ENCODE measurements at regions not wholly inside any gene's neighbourhood (a gene's known extent, or its start where the extent isn't known, plus 50 kb on each side); places are given as distances from the start of the nearest gene placed in this dataset.
A peak's percentile ranks its signal among the peaks of the same experiment; 100 is the strongest.

GRCh38 chr3:153601374-153601853, 439.4 kb downstream of the RAP2B start:
- peak overlapping the region; percentile 69 for H3K27ac ChIP-seq (ENCODE audit: insufficient read depth, low read depth, low read length)
- H3K27me3 ChIP-seq (ENCODE audit: control insufficient read depth in 2 of 2, insufficient read depth in 2 of 2, low read length in 2 of 2): no peaks in the 10 kb centered on the region
- H3K36me3 ChIP-seq (ENCODE audit: control insufficient read depth in 2 of 2, extremely low read depth in 1 of 2, insufficient read depth in 2 of 2, low read length in 2 of 2): no peaks in the 10 kb centered on the region
- POLR2A ChIA-PET: interaction anchor here (0.6 kb wide), 1 partner anchor 11 kb away, joined by 6 read pairs; no protein-coding TSS in a partner anchor
- H3K4me3 ChIP-seq (replicated peaks in 1 of 3; ENCODE audit: insufficient read depth in 1 of 3, low read depth in 1 of 3, low read length in 3 of 3): no peak overlapping the region
- intact Hi-C loops (cut with micrococcal nuclease): loop anchor here (1.0 to 2.0 kb wide), 2 partner anchors 27 to 167 kb away; no protein-coding TSS in a partner anchor
- TF ChIP-seq POLR2A (IDR thresholded peaks at IDR 0.05; ENCODE audit: low read depth, low read length) (no peak), GATA2 (IDR thresholded peaks at IDR 0.05; ENCODE audit: insufficient read depth, insufficient read length, low read depth, low read length) (peak; percentile 58), JUN (IDR thresholded peaks at IDR 0.05; ENCODE audit: borderline replicate concordance, insufficient read depth, insufficient read length, low read depth) (peak; percentile 42), MAX (IDR thresholded peaks at IDR 0.05; ENCODE audit: insufficient read depth, insufficient read length) (no peak), FOS (IDR thresholded peaks at IDR 0.05; ENCODE audit: borderline replicate concordance, insufficient read depth, low read length) (peak; percentile 28), POLR2AphosphoS5 (IDR thresholded peaks at IDR 0.05; ENCODE audit: insufficient read depth, low read depth, low read length) (no peak), MYC (IDR thresholded peaks at IDR 0.05; ENCODE audit: low read depth, low read length) (no peak)
- TF ChIP-seq, protein P1, sequence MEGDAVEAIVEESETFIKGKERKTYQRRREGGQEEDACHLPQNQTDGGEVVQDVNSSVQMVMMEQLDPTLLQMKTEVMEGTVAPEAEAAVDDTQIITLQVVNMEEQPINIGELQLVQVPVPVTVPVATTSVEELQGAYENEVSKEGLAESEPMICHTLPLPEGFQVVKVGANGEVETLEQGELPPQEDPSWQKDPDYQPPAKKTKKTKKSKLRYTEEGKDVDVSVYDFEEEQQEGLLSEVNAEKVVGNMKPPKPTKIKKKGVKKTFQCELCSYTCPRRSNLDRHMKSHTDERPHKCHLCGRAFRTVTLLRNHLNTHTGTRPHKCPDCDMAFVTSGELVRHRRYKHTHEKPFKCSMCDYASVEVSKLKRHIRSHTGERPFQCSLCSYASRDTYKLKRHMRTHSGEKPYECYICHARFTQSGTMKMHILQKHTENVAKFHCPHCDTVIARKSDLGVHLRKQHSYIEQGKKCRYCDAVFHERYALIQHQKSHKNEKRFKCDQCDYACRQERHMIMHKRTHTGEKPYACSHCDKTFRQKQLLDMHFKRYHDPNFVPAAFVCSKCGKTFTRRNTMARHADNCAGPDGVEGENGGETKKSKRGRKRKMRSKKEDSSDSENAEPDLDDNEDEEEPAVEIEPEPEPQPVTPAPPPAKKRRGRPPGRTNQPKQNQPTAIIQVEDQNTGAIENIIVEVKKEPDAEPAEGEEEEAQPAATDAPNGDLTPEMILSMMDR (IDR thresholded peaks at IDR 0.05; ENCODE audit: extremely low read depth in 1 of 2, insufficient read depth in 1 of 2, low read depth in 1 of 2, low read length in 2 of 2): no peak
- no peaks in the 10 kb centered on the region for H3K9me3 ChIP-seq (replicated peaks; ENCODE audit: control insufficient read depth, insufficient read depth, low read length)
- no peaks in the 10 kb centered on the region for H4K20me1 ChIP-seq (replicated peaks; ENCODE audit: control insufficient read depth, extremely low read depth, insufficient read depth, low read length)
- no peak overlapping the region for H3K9ac ChIP-seq (replicated peaks; ENCODE audit: extremely low read depth, insufficient read depth, low read length)
- H3K79me2 ChIP-seq (ENCODE audit: control insufficient read depth, insufficient read depth, low read length): no peaks in the 10 kb centered on the region
- BruUV-seq (replicated peaks): no TSS peak
- peak; percentile 24 for FAIRE-seq
- DNase-seq (ENCODE audit: low read depth, low spot score): peak; percentile 67
- no peaks in the 10 kb centered on the region for H3K9me1 ChIP-seq (replicated peaks; ENCODE audit: control insufficient read depth, extremely low read depth, insufficient read depth, low read length)
- CTCF ChIA-PET: interaction anchor here (0.7 to 1.2 kb wide), 2 partner anchors 29 to 558 kb away, joined by 3 to 6 read pairs; no protein-coding TSS in a partner anchor
- H3K4me2 ChIP-seq (ENCODE audit: insufficient read depth, low read length): peak overlapping the region; percentile 65
- H3K4me1 ChIP-seq (ENCODE audit: control insufficient read depth, extremely low read depth, insufficient read depth, low read length): peaks cover 30% of the 10 kb centered on the region
- dilution Hi-C loops (cut with MboI; ENCODE audit: extremely low pct_ligation_motif_present, low sequenced_read_pairs): no loop called here
- H2AFZ ChIP-seq (ENCODE audit: low read depth, low read length): peak overlapping the region; percentile 96
